Brain microvascular endothelial cell (primary cell): ENCODE measurements at regions not wholly inside any gene's neighbourhood (a gene's known extent, or its start where the extent isn't known, plus 50 kb on each side); places are given as distances from the start of the nearest gene placed in this dataset.
"Not testable (repeated sequence)": the region's sequence is repeated elsewhere in the genome, so short reads cannot be mapped to it uniquely, and the experiment has no call there.

Experiments used
- DNase-seq: peaks from one replicate; pipeline ENCODE4 v3.0.0-alpha.2; 2020
- H3K27ac ChIP-seq: fragments of 250-450 bp; sonication (Bioruptor Pico); 2 replicates; pipeline ENCODE4 v1.5.1; 2020; ENCODE audit warnings: mild to moderate bottlenecking, moderate library complexity
- H3K27me3 ChIP-seq: fragments of 250-450 bp; sonication (Bioruptor Pico); replicated peaks from 2 replicates; pipeline ENCODE4 v1.5.1; 2020; ENCODE audit warnings: mild to moderate bottlenecking
- H3K36me3 ChIP-seq: fragments of 250-450 bp; sonication (Bioruptor Pico); replicated peaks from 2 replicates; pipeline ENCODE4 v1.5.1; 2020; ENCODE audit warnings: mild to moderate bottlenecking
- H3K4me3 ChIP-seq: 2 replicates; pipeline ENCODE4 v1.5.1; 2011; ENCODE audit warnings: low read depth, mild to moderate bottlenecking, control low read depth, low read length, moderate library complexity
- in situ Hi-C: cut with HindIII; loops from 2 replicates; pipeline ENCODE4 v1.10.0; 2017; ENCODE audit warnings: low sequenced_read_pairs, low pct_ligation_motif_present
- TF ChIP-seq, protein P1 (sequence below): IDR thresholded peaks from 2 replicates; pipeline ENCODE4 v1.5.1; 2011; ENCODE audit warnings: low read depth, mild to moderate bottlenecking, moderate library complexity, low read length, control low read depth, inconsistent platforms; ENCODE audit errors: missing control alignments

DNA sequence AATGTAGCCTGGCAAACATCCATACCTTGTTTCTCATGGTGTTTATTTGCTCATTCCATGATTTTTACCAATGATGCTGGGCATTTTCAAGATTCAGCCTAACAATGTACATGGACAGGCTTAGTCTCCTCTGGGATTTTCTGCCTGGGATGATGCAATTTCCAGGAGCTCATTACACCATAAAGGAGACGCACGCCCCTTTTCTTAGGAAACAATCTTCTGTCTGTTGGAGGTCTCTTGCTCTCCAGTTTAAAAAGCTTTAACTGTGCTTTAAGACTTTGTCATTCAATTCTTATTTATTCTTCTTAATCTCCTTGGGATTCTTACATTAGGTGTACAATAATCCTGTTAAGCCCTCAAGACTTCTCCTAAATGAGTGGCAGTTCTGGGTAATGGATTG lies 150.3 kb upstream of the NRP1 start:
- Histone ChIP-seq H3K27ac (no peak overlapping the region), H3K36me3 (no peaks in the 10 kb centered on the region), H3K27me3 (no peaks in the 10 kb centered on the region), H3K4me3 (no peak overlapping the region)
- TF ChIP-seq, protein P1, sequence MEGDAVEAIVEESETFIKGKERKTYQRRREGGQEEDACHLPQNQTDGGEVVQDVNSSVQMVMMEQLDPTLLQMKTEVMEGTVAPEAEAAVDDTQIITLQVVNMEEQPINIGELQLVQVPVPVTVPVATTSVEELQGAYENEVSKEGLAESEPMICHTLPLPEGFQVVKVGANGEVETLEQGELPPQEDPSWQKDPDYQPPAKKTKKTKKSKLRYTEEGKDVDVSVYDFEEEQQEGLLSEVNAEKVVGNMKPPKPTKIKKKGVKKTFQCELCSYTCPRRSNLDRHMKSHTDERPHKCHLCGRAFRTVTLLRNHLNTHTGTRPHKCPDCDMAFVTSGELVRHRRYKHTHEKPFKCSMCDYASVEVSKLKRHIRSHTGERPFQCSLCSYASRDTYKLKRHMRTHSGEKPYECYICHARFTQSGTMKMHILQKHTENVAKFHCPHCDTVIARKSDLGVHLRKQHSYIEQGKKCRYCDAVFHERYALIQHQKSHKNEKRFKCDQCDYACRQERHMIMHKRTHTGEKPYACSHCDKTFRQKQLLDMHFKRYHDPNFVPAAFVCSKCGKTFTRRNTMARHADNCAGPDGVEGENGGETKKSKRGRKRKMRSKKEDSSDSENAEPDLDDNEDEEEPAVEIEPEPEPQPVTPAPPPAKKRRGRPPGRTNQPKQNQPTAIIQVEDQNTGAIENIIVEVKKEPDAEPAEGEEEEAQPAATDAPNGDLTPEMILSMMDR, result no peak
- no peak for DNase-seq
- in situ Hi-C loops, result no loop called here

DNA sequence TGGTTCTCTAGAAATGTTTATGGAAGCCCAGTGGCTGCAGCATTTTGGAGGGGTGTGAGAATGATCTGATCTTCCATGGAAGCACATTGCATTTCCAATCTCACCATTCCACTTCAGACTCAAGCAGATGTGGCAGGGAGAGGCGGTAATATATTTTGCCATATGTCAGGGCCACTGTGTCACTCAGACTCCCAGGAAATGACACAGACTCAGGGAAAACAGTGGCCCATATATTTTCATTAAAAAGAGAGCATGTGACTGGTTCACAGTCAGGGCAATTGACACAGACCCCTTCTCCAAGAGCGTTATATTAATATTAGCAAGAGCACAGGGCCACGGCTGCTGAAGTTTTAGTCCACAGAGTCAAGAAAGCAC lies 149.3 kb upstream of the NRP1 start:
- DNase-seq, result no peak
- Histone ChIP-seq H3K36me3 (no peaks in the 10 kb centered on the region), H3K4me3 (no peak overlapping the region), H3K27ac (no peak overlapping the region), H3K27me3 (no peaks in the 10 kb centered on the region)
- in situ Hi-C loops, result no loop called here
- TF ChIP-seq, protein P1, result no peak

DNA sequence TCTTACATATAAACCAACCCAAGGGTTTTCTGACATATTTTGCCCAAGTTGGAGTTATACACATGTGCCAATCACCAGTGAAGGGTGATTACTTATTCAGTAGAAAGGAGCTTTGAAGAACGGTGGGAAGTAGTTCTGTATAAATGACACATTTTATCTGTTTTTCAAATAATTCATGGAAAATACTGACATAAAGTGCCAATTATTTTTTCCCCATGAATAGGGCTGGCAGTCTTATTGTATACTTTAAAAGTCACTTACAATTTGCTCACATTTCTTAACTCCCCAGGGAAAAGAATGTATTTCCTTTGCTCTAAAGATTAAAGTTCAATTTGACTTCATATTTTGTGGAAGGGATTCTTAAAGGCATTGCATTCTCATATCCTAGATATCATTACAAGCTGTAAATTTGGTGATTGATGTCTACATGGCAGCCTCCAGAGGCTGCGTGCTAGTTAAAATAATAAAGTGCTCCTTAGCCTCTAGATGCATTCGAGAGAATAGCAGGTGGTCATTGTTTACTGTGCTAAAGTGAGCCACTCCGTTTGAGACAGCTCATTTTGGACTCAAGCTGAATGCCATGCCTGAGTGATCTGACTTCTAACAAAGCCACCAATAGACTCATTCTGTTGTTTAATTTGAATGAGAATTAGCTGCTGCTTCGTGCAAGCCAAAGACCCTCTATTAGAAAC lies 148.8 kb upstream of the NRP1 start:
- no peak for DNase-seq
- TF ChIP-seq, protein P1, result no peak
- Histone ChIP-seq H3K27me3 (no peaks in the 10 kb centered on the region), H3K4me3 (no peak overlapping the region), H3K27ac (no peak overlapping the region), H3K36me3 (no peaks in the 10 kb centered on the region)
- in situ Hi-C loops, result no loop called here

DNA sequence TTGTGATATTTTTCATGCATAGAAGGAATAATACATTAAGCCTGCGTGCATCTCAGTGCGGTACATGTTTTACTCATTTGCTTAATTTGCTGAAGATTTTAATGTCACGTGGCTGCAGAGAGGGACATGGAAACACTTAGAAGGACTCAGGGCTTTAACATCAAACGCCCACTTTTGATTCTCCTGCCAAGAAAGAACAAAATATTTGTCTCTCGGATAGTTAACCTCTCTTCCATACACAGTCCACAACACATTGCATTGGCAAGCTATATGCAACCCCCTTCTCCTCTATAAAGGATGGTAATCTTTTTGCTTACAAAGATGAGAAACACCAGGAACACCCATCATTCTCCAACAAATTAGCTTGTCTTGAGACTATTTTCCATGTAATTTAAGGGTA lies 148.0 kb upstream of the NRP1 start:
- in situ Hi-C loops, result no loop called here
- no peaks in the 10 kb centered on the region for H3K36me3 ChIP-seq
- no peak overlapping the region for H3K4me3 ChIP-seq
- TF ChIP-seq, protein P1, result no peak
- no peak overlapping the region for H3K27ac ChIP-seq
- DNase-seq, result no peak
- H3K27me3 ChIP-seq, result no peaks in the 10 kb centered on the region

DNA sequence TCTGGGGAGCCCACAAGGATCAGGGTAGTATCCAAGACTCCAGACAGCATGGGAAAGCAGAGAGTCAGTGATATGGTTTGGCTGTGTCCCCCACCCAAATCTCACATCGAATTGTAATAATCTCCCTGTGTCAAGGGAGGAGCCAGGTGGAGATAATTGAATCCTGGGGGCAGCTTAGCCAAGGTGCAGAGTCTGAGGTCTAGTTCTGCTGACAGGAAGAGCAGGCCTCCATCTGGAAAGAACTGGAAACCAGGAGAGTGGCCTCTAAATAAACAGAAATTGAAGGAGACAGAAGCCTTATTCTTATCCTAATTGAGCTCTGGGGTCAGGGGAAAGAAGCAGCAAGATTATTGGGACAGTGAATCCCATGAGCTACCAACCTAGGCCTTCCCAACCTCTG lies 146.7 kb upstream of the NRP1 start:
- Histone ChIP-seq H3K36me3 (no peaks in the 10 kb centered on the region), H3K27me3 (no peaks in the 10 kb centered on the region), H3K4me3 (no peak overlapping the region), H3K27ac (no peak overlapping the region)
- in situ Hi-C loops, result no loop called here
- TF ChIP-seq, protein P1, result no peak
- DNase-seq, result no peak

DNA sequence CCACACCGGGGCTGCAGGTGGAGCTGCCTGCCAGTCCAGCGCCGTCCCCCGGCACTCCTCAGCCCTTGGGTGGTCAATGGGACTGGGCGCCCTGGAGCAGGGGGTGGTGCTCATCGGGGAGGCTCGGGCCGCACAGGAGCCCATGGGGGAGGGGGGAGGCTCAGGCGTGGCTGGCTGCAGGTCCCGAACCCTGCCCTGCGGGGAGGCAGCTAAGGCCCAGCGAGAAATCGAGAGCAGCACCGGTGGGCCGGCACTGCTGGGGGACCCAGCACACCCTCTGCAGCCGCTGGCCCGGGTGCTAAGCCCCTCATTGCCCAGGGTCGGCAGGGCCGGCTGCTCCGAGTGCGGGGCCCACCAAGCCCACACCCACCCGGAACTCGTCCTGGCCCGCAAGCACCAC lies 145.9 kb upstream of the NRP1 start:
- H3K27ac ChIP-seq, in situ Hi-C loops, H3K27me3 ChIP-seq, H3K36me3 ChIP-seq, DNase-seq, H3K4me3 ChIP-seq: not testable (repeated sequence)
